GM12891 (cell line): ENCODE measurements at regions not wholly inside any gene's neighbourhood (a gene's known extent, or its start where the extent isn't known, plus 50 kb on each side); places are given as distances from the start of the nearest gene placed in this dataset.

ENCODE experiments used
- POLR2A ChIP-seq: IDR thresholded peaks from 2 replicates; pipeline ENCODE4 v1.6.1; 2011; ENCODE audit warnings: low read depth, low read length, control low read depth
- POLR2AphosphoS5 ChIP-seq: IDR thresholded peaks from 2 replicates; pipeline ENCODE4 v1.6.1; 2011; ENCODE audit warnings: low read depth, low read length, control low read depth
- TAF1 ChIP-seq: IDR thresholded peaks from 2 replicates; pipeline ENCODE4 v1.6.1; 2011; ENCODE audit warnings: low read depth, low read length, control low read depth

DNA sequence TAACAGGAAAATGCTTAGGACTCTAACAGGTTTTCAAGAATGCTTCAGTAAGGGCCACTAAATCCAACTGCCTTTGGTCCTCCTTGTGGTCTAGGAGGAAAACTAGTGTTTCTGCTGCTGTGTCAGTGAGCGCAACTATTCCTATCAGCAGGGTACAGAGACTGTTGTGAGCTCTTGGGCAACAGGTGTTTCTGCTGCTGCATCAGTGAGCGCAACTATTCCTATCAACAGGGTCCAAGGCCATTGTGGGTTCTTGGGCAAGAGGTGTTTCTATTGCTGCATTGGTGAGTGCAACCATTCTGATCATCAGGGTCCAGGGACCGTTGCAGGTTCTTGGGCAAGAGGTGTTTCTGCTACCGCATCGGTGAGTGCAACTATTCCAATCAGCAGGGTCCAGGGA is 256.3 kb downstream of the CDH10 start:
- TF ChIP-seq POLR2AphosphoS5, result no peak
- no peak for TF ChIP-seq POLR2A
- TF ChIP-seq TAF1, result no peak
